Astrocyte (in vitro differentiated cells and primary cell): ENCODE measurements at regions not wholly inside any gene's neighbourhood (a gene's known extent, or its start where the extent isn't known, plus 50 kb on each side); places are given as distances from the start of the nearest gene placed in this dataset.
"Not testable (repeated sequence)": the region's sequence is repeated elsewhere in the genome, so short reads cannot be mapped to it uniquely, and the experiment has no call there.

Source experiments
- DNase-seq: peaks from one replicate; pipeline ENCODE4 v3.0.0-alpha.2; 2010; ENCODE audit warnings: low read depth
- FAIRE-seq: peaks from 2 replicates; lab custom pipeline; 2011; peaks lifted over from hg19 to GRCh38; lab: Jason Lieb, UNC
- H2AFZ ChIP-seq: 2 replicates; pipeline ENCODE4 v1.6.0; 2012; ENCODE audit warnings: low read depth, low read length, inconsistent platforms
- H3K27ac ChIP-seq: 2 replicates; pipeline ENCODE4 v1.5.1; 2011; ENCODE audit warnings: low read depth, low read length, inconsistent platforms
- H3K27me3 ChIP-seq: 2 replicates; pipeline ENCODE4 v1.6.0; 2011; ENCODE audit warnings: low read length, inconsistent platforms; ENCODE audit not compliant: insufficient read depth
- H3K36me3 ChIP-seq: 2 replicates; pipeline ENCODE4 v1.5.1; 2011; ENCODE audit warnings: low read length, inconsistent platforms; ENCODE audit not compliant: insufficient read depth
- H3K4me1 ChIP-seq: 2 replicates; pipeline ENCODE4 v1.5.1; 2011; ENCODE audit warnings: low read length, inconsistent platforms; ENCODE audit not compliant: insufficient read depth
- H3K4me2 ChIP-seq: 2 replicates; pipeline ENCODE4 v1.6.0; 2012; ENCODE audit warnings: low read length, inconsistent platforms
- H3K4me3 ChIP-seq: 2 replicates; pipeline ENCODE4 v1.5.1; 2011; ENCODE audit warnings: low read depth, mild to moderate bottlenecking, low read length, inconsistent platforms; ENCODE audit not compliant: insufficient read depth
- H3K79me2 ChIP-seq: 2 replicates; pipeline ENCODE4 v1.6.0; 2012; ENCODE audit warnings: mild to moderate bottlenecking, low read length, inconsistent platforms; ENCODE audit not compliant: insufficient read depth
- H3K9ac ChIP-seq: 2 replicates; pipeline ENCODE4 v1.6.0; 2012; ENCODE audit warnings: mild to moderate bottlenecking, low read length, inconsistent platforms
- H3K9me3 ChIP-seq: 2 replicates; pipeline ENCODE4 v1.5.1; 2012; ENCODE audit warnings: low read depth, mild to moderate bottlenecking, low read length, inconsistent platforms; ENCODE audit not compliant: insufficient read depth
- H4K20me1 ChIP-seq: 2 replicates; pipeline ENCODE4 v1.6.0; 2012; ENCODE audit warnings: low read length, inconsistent platforms; ENCODE audit not compliant: insufficient read depth
- H3K27ac Mint-ChIP-seq: one replicate; pipeline ENCODE4 v1.8.0; 2021; ENCODE audit warnings: mild to moderate bottlenecking, mixed read lengths; ENCODE audit not compliant: unreplicated experiment
- H3K27me3 Mint-ChIP-seq: one replicate; pipeline ENCODE4 v1.8.0; 2021; ENCODE audit warnings: low read depth, mixed read lengths; ENCODE audit not compliant: unreplicated experiment
- H3K36me3 Mint-ChIP-seq: one replicate; pipeline ENCODE4 v1.8.0; 2021; ENCODE audit warnings: low read depth, mixed read lengths; ENCODE audit not compliant: unreplicated experiment
- H3K4me1 Mint-ChIP-seq: one replicate; pipeline ENCODE4 v1.8.0; 2021; ENCODE audit warnings: low read depth, mixed read lengths; ENCODE audit not compliant: unreplicated experiment
- H3K4me3 Mint-ChIP-seq: one replicate; pipeline ENCODE4 v1.8.0; 2021; ENCODE audit warnings: mild to moderate bottlenecking, moderate library complexity, mixed read lengths; ENCODE audit not compliant: unreplicated experiment
- H3K9me3 Mint-ChIP-seq: one replicate; pipeline ENCODE4 v1.8.0; 2021; ENCODE audit warnings: mild to moderate bottlenecking, mixed read lengths; ENCODE audit not compliant: unreplicated experiment
- CTCF ChIP-seq: IDR thresholded peaks from 2 replicates; pipeline ENCODE4 v1.5.1; 2011; ENCODE audit warnings: low read depth, mild to moderate bottlenecking, inconsistent platforms, low read length, moderate library complexity; ENCODE audit not compliant: insufficient read depth
- EZH2 ChIP-seq: IDR thresholded peaks from 2 replicates; pipeline ENCODE4 v1.6.1; 2012; ENCODE audit warnings: mild to moderate bottlenecking, low read length, inconsistent platforms; ENCODE audit not compliant: insufficient read depth

DNA sequence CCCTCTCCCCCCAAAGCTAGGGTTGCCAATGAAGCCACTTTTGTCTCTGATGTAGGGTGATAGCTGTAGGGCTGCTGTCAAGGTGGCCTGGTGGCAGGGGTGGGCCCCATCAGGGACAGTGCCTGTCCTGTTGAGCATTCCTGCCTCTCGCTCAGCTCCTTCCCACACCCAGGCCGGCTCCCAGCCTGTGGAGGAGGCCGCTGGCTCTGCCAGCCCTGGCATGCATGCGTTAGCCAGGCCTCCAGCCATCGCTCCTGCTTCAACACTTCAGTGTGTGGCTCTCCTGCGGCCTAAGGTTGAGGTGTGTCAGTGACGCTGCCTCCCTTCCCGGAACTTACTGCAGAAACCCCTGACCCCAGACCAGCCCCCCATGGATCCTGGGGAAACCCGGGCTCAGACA, 194.5 kb downstream of the TBC1D2B start:
- FAIRE-seq, result not testable (repeated sequence)

DNA sequence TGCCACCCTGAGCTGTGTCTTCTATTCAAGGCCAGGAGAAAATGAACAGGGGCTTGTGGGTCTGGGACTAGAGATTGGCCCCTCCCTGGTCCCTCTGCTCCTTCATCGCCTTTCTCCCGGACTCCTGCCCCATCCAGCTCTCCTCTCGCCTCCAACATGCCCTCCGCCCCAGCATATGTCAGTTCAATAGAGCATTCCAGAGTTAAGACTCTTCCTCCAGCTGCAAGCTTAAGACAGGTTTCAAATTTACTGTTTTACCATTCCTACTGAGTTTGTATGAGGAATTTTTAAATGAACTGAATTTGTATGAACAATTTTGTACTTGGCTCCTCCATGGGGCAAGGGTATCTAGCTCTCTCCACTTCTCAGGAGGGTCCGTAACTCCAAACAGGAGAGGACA, 195.6 kb downstream of the TBC1D2B start:
- Histone ChIP-seq H3K27ac (no peak overlapping the region), H2AFZ (no peak overlapping the region), H3K9me3 (no peaks in the 10 kb centered on the region), H3K9ac (no peak overlapping the region), H3K36me3 (no peaks in the 10 kb centered on the region), H3K4me1 (peaks cover 9% of the 10 kb centered on the region), H4K20me1 (no peaks in the 10 kb centered on the region), H3K79me2 (no peaks in the 10 kb centered on the region), H3K27me3 (no peaks in the 10 kb centered on the region), H3K4me2 (no peak overlapping the region), H3K4me3 (no peak overlapping the region)
- H3K4me1 Mint-ChIP-seq, result peaks cover 12% of the 10 kb centered on the region
- no peaks in the 10 kb centered on the region for H3K36me3 Mint-ChIP-seq
- no peak for TF ChIP-seq CTCF
- no peak for TF ChIP-seq EZH2
- peaks cover 2% of the 10 kb centered on the region for H3K9me3 Mint-ChIP-seq
- H3K4me3 Mint-ChIP-seq, result no peak overlapping the region
- H3K27me3 Mint-ChIP-seq, result no peaks in the 10 kb centered on the region
- DNase-seq (no peak), FAIRE-seq (no peak)
- no peak overlapping the region for H3K27ac Mint-ChIP-seq

More for the DNA sequence above, 194.5 kb downstream of the TBC1D2B start:
- not testable (repeated sequence) for H3K9me3 ChIP-seq, H3K4me2 ChIP-seq, H3K9me3 Mint-ChIP-seq, H3K27ac Mint-ChIP-seq, DNase-seq, H2AFZ ChIP-seq, H3K27me3 Mint-ChIP-seq, H3K27me3 ChIP-seq, H3K27ac ChIP-seq, H3K36me3 ChIP-seq, H3K79me2 ChIP-seq, H3K4me3 ChIP-seq, H3K4me3 Mint-ChIP-seq, H4K20me1 ChIP-seq, H3K9ac ChIP-seq, H3K36me3 Mint-ChIP-seq, H3K4me1 Mint-ChIP-seq
- peaks cover 16% of the 10 kb centered on the region for H3K4me1 ChIP-seq

GRCh38 chr15:77881535-77881934, 196.0 kb downstream of the TBC1D2B start:
- DNase-seq, H3K27me3 ChIP-seq, H3K9me3 Mint-ChIP-seq, H3K27ac Mint-ChIP-seq, H3K4me3 Mint-ChIP-seq, H3K4me1 ChIP-seq, H2AFZ ChIP-seq, H3K79me2 ChIP-seq, H3K36me3 ChIP-seq, H3K4me2 ChIP-seq, H3K9me3 ChIP-seq, H3K4me3 ChIP-seq, H3K36me3 Mint-ChIP-seq, H3K9ac ChIP-seq, FAIRE-seq, H3K27me3 Mint-ChIP-seq, H4K20me1 ChIP-seq, H3K27ac ChIP-seq: not testable (repeated sequence)
- H3K4me1 Mint-ChIP-seq, result peaks cover 12% of the 10 kb centered on the region

DNA sequence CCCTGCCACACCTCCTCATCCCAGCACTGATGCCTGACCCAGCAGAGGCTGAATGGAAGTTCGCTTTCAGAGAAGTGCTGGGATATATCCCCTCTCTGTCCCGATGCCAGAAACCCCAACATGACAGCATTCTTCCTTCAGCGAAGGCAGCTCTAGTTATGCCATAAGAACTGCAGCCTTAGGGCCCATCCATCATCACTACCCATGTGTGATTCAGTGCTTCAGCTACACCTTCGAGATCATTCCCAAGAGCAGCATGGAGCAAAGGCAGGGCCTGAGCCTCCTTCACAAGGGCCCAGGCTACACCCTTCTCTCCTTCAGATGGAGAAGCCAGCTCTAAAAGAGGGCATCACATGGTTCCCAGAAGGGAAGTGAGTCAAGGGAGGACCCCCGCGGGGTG, 198.0 kb downstream of the TBC1D2B start:
- H3K79me2 ChIP-seq, H3K9ac ChIP-seq, H3K4me1 Mint-ChIP-seq, H3K36me3 ChIP-seq, H4K20me1 ChIP-seq, H3K27me3 ChIP-seq, H3K27me3 Mint-ChIP-seq, H3K4me1 ChIP-seq, DNase-seq, H3K9me3 Mint-ChIP-seq, H3K27ac ChIP-seq, H3K4me3 ChIP-seq, H3K4me2 ChIP-seq, H3K36me3 Mint-ChIP-seq, H3K27ac Mint-ChIP-seq, H2AFZ ChIP-seq, H3K4me3 Mint-ChIP-seq, H3K9me3 ChIP-seq: not testable (repeated sequence)
- FAIRE-seq, result peak; percentile 43
